OCI-LY1 (cell line): ENCODE measurements at regions not wholly inside any gene's neighbourhood (a gene's known extent, or its start where the extent isn't known, plus 50 kb on each side); places are given as distances from the start of the nearest gene placed in this dataset.

ENCODE experiments used
- H2AFZ ChIP-seq: fragments of 200-600 bp; sonication (generic), shearing (Covaris generic); 2 replicates; pipeline ENCODE4 v1.6.0; 2014; ENCODE audit warnings: antibody characterized with exemption, mild to moderate bottlenecking, low read length
- H3F3A ChIP-seq: fragments of 200-600 bp; sonication (generic), shearing (Covaris generic); 2 replicates; pipeline ENCODE4 v1.6.0; 2014; ENCODE audit warnings: mild to moderate bottlenecking, antibody characterized with exemption, low read length, moderate library complexity; ENCODE audit not compliant: insufficient read depth
- H3K27ac ChIP-seq: fragments of 200-600 bp; sonication (generic); 2 replicates; pipeline ENCODE4 v1.5.1; 2014; ENCODE audit warnings: low read length, mixed run types, mild to moderate bottlenecking, low read depth; ENCODE audit not compliant: poor library complexity, severe bottlenecking
- H3K27me3 ChIP-seq: fragments of 200-600 bp; sonication (generic); 2 replicates; pipeline ENCODE4 v1.6.0; 2014; ENCODE audit warnings: antibody characterized with exemption, mild to moderate bottlenecking, low read length, moderate library complexity; ENCODE audit not compliant: insufficient read depth
- H3K36me3 ChIP-seq: fragments of 200-600 bp; sonication (generic); 2 replicates; pipeline ENCODE4 v1.6.1; 2014; ENCODE audit warnings: mild to moderate bottlenecking, antibody characterized with exemption, low read length, moderate library complexity, mixed read lengths; ENCODE audit not compliant: insufficient read depth
- H3K4me1 ChIP-seq: fragments of 200-600 bp; sonication (generic); 2 replicates; pipeline ENCODE4 v1.5.1; 2014; ENCODE audit warnings: mild to moderate bottlenecking, low read length, moderate library complexity; ENCODE audit not compliant: insufficient read depth, severe bottlenecking
- H3K4me2 ChIP-seq: fragments of 200-600 bp; sonication (generic), shearing (Covaris generic); 2 replicates; pipeline ENCODE4 v1.6.1; 2014; ENCODE audit warnings: low read length
- H3K4me3 ChIP-seq: fragments of 200-600 bp; sonication (generic); 2 replicates; pipeline ENCODE4 v1.5.1; 2014; ENCODE audit warnings: low read length, low read depth, mild to moderate bottlenecking, mixed read lengths; ENCODE audit not compliant: poor library complexity, severe bottlenecking
- H3K79me2 ChIP-seq: fragments of 200-600 bp; shearing (Covaris generic); 2 replicates; pipeline ENCODE4 v1.6.1; 2016; ENCODE audit warnings: mixed run types, low read length, mixed read lengths; ENCODE audit not compliant: insufficient read depth
- H3K9ac ChIP-seq: fragments of 200-600 bp; sonication (generic), shearing (Covaris generic); 2 replicates; pipeline ENCODE4 v1.6.1; 2014; ENCODE audit warnings: mild to moderate bottlenecking, low read length, mixed read lengths
- H3K9me2 ChIP-seq: fragments of 200-600 bp; sonication (generic), shearing (Covaris generic); 2 replicates; pipeline ENCODE4 v1.6.1; 2014; ENCODE audit warnings: low read depth, mild to moderate bottlenecking, low read length, mixed read lengths
- H3K9me3 ChIP-seq: fragments of 200-600 bp; shearing (Covaris generic); 2 replicates; pipeline ENCODE4 v1.6.1; 2014; ENCODE audit warnings: low read length, mixed read lengths
- H4K20me1 ChIP-seq: fragments of 200-600 bp; sonication (generic), shearing (Covaris generic); 2 replicates; pipeline ENCODE4 v1.6.0; 2016; ENCODE audit warnings: mild to moderate bottlenecking, low read length; ENCODE audit not compliant: insufficient read depth
- CTCF ChIP-seq: fragments of 200-600 bp; sonication (generic), shearing (Covaris generic); IDR thresholded peaks from 2 replicates; pipeline ENCODE4 v1.5.1; 2017; ENCODE audit warnings: mild to moderate bottlenecking, antibody characterized with exemption, low read length, moderate library complexity, mixed read lengths
- EZH2 ChIP-seq: fragments of 200-600 bp; sonication (generic), shearing (Covaris generic); IDR thresholded peaks from 2 replicates; pipeline ENCODE4 v1.8.0; 2017; ENCODE audit warnings: borderline replicate concordance, mixed run types, mild to moderate bottlenecking, antibody characterized with exemption, low read length, moderate library complexity, mixed read lengths

DNA sequence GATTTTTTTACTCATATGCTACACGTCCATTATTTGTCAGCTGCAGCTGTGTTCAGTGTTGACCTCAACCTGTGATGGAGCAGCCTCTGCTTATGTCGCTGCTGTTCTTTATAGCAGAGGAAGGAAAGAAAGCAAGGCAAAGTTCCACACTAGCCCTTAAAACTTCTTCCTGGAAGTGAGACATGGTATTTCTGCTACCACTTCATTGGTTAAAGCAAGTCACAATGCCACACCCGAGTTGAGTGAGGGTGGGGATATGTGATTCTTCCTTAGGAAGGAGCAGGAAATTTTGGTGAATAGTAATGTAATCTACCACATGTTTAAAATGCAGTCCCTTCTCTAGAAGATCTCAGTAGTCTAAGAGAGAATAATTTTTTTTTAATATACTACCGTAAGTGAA lies 224.8 kb upstream of the DMRT1 start:
- Histone ChIP-seq H3K9me2 (no peaks in the 10 kb centered on the region), H3K36me3 (no peaks in the 10 kb centered on the region), H3K4me2 (no peak overlapping the region), H3K4me1 (peaks cover 28% of the 10 kb centered on the region), H3K79me2 (no peaks in the 10 kb centered on the region), H3K4me3 (no peak overlapping the region), H3K9ac (no peak overlapping the region), H3K27ac (no peak overlapping the region), H3K27me3 (no peaks in the 10 kb centered on the region), H4K20me1 (no peaks in the 10 kb centered on the region), H3K9me3 (no peaks in the 10 kb centered on the region), H3F3A (no peaks in the 10 kb centered on the region), H2AFZ (no peak overlapping the region)
- TF ChIP-seq CTCF = no peak
- no peak for TF ChIP-seq EZH2

GRCh38 chr9:617445-618085 lies 223.9 kb upstream of the DMRT1 start:
- Histone ChIP-seq H2AFZ (no peak overlapping the region), H3K9me3 (no peaks in the 10 kb centered on the region), H4K20me1 (no peaks in the 10 kb centered on the region), H3K4me1 (peaks cover 19% of the 10 kb centered on the region), H3K27me3 (no peaks in the 10 kb centered on the region), H3K9me2 (no peaks in the 10 kb centered on the region), H3K4me2 (no peak overlapping the region), H3K9ac (no peak overlapping the region), H3K79me2 (no peaks in the 10 kb centered on the region), H3K4me3 (no peak overlapping the region), H3F3A (no peaks in the 10 kb centered on the region), H3K27ac (no peak overlapping the region), H3K36me3 (no peaks in the 10 kb centered on the region)
- TF ChIP-seq EZH2 (no peak), CTCF (no peak)

GRCh38 chr9:618478-618877 lies 223.0 kb upstream of the DMRT1 start:
- H2AFZ ChIP-seq = no peak overlapping the region
- H3K9me3 ChIP-seq = no peaks in the 10 kb centered on the region
- no peak overlapping the region for H3K27ac ChIP-seq
- H3K36me3 ChIP-seq = no peaks in the 10 kb centered on the region
- H3K4me2 ChIP-seq = no peak overlapping the region
- H3K9ac ChIP-seq = no peak overlapping the region
- no peaks in the 10 kb centered on the region for H3K27me3 ChIP-seq
- H3F3A ChIP-seq = no peaks in the 10 kb centered on the region
- H3K79me2 ChIP-seq = no peaks in the 10 kb centered on the region
- H3K9me2 ChIP-seq = no peaks in the 10 kb centered on the region
- no peak overlapping the region for H3K4me3 ChIP-seq
- TF ChIP-seq CTCF (no peak), EZH2 (no peak)
- H3K4me1 ChIP-seq = peaks cover 11% of the 10 kb centered on the region
- no peaks in the 10 kb centered on the region for H4K20me1 ChIP-seq
